Activated CD8-positive, alpha-beta memory T cell treated with anti-CD3 and anti-CD28 coated beads, Interleukin-2, amount 10 ng/mL, durations not matched to agents 7 days and 5 days (primary cell): ENCODE measurements at regions not wholly inside any gene's neighbourhood (a gene's known extent, or its start where the extent isn't known, plus 50 kb on each side); places are given as distances from the start of the nearest gene placed in this dataset.

Source experiments
- ATAC-seq: fragments of 150-1000 bp; cut with Tn5 transposase; one replicate; pipeline ENCODE4 v1.10.0; 2021; ENCODE audit warnings: moderate library complexity
- CTCF ChIA-PET: fragments of 350-600 bp; sonication (Branson Sonifier 250); formaldehyde crosslinking; loops from one replicate; lab custom pipeline; 2021; ENCODE audit warnings: antibody characterized with exemption; lab: Charles Lee
- DNase-seq: peaks from one replicate; pipeline ENCODE4 v3.0.0-alpha.2; 2020
- H3K27ac Mint-ChIP-seq: one replicate; pipeline ENCODE4 v1.8.0; 2021; ENCODE audit warnings: mild to moderate bottlenecking, mixed read lengths
- H3K27me3 Mint-ChIP-seq: one replicate; pipeline ENCODE4 v1.8.0; 2021; ENCODE audit warnings: mixed read lengths
- H3K36me3 Mint-ChIP-seq: one replicate; pipeline ENCODE4 v1.8.0; 2021; ENCODE audit warnings: mild to moderate bottlenecking, mixed read lengths
- H3K4me1 Mint-ChIP-seq: one replicate; pipeline ENCODE4 v1.8.0; 2021; ENCODE audit warnings: mixed read lengths
- H3K4me3 Mint-ChIP-seq: one replicate; pipeline ENCODE4 v1.8.0; 2021; ENCODE audit warnings: mild to moderate bottlenecking, moderate library complexity, mixed read lengths
- H3K9me3 Mint-ChIP-seq: one replicate; pipeline ENCODE4 v1.8.0; 2022; ENCODE audit warnings: low read depth, mixed read lengths

GRCh38 chr11:19365743-19366410 lies 125.1 kb upstream of the E2F8 start:
- no peak for DNase-seq
- Mint-ChIP-seq H3K4me3 (no peak overlapping the region), H3K4me1 (no peaks in the 10 kb centered on the region), H3K27me3 (peaks cover 27% of the 10 kb centered on the region), H3K27ac (no peak overlapping the region), H3K9me3 (no peaks in the 10 kb centered on the region), H3K36me3 (no peaks in the 10 kb centered on the region)
- no peak for ATAC-seq
- CTCF ChIA-PET, result no interaction called here

DNA sequence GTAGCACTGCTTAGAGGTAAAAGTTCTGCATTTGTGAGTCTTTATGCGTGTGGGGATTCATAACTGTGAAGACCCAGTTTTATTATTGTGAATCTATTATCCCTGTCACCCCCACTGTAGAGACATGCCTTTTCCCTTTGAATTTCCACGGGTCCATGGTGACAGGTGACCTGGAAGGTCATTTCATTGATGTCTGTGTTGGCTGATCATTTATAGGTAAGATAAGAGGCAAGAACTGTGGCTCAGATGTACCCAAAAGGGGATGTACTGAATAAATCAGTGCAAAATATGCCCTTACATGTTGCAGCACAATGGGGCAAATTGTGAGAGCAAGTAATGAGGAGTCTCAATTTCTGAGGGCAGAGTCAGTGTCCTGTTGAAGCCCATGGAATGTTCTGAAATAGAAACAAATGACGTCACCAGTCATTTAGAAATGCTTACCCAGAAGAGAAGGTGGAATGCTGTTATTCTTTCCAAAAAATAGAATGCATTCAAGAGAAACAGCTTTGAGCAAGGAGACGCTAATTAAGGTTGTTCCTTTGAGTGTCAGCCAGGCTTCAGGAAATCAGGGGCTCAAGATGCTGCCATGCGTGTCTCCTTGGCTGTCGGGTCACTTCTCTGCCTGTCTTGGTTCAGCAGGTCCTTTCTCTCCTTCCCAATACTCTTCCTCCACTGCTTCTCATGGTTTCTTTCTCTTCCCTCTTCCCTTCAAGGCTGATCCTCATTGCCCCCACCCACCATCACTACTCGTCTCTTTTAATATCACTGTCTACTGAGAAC lies 118.7 kb upstream of the E2F8 start:
- Mint-ChIP-seq H3K4me3 (no peak overlapping the region), H3K36me3 (no peaks in the 10 kb centered on the region), H3K9me3 (no peaks in the 10 kb centered on the region), H3K27me3 (peaks cover 24% of the 10 kb centered on the region), H3K27ac (no peak overlapping the region), H3K4me1 (no peaks in the 10 kb centered on the region)
- no peak for ATAC-seq
- no peak for DNase-seq
- CTCF ChIA-PET, result no interaction called here

DNA sequence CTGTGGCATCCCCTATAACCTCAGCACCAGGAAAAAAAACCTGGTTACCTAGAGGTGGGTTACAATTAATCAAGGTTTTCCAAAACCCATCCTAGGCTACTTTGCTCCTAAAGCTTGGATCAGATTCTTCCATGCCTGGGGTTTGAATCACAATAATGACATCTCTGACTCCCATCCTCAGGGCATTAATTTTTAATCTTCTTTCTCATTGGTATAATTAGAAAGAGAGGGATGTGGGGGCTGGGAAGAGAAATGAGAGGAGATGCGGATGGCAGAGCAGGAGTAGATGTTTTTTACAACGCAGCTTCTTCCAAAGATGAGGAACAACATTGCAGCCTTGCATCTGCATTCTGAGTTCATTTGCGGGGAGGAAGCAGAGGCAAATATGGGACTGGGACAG lies 117.2 kb upstream of the E2F8 start:
- Mint-ChIP-seq H3K36me3 (no peaks in the 10 kb centered on the region), H3K4me3 (no peak overlapping the region), H3K27me3 (peaks cover 27% of the 10 kb centered on the region), H3K27ac (no peak overlapping the region), H3K4me1 (no peaks in the 10 kb centered on the region), H3K9me3 (no peaks in the 10 kb centered on the region)
- DNase-seq (no peak), ATAC-seq (no peak)
- CTCF ChIA-PET, result no interaction called here

- H3K9me3 Mint-ChIP-seq, result no peaks in the 10 kb centered on the region
Measured at GRCh38 chr11:19355601-19356000, 114.9 kb upstream of the E2F8 start.

DNA sequence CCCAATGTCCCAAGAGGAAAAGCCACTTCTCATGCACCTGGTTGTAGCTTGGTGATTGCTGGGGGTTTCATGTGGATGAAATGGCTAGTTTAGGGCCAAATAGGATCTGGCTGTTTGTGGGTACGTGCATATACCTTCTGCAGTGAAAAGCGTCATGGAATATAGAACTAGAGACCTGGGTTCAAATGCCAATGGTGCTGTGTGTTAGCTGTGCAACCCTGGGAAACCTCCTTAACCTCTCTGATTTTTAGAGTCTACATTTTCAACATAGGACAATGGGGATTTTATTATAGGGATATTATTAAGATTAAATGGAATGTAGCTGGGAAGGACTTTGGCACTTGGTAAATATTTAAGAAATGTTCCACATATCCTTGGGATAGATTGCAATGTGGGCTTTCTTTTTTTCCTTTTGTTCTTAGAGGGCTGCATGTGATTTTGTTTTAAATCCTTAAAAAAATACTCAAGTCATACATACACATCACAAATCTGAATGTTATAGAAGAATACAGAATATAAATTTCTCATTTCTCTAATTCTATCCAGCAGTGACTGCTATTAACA lies 112.6 kb upstream of the E2F8 start:
- no peak overlapping the region for H3K4me3 Mint-ChIP-seq
- DNase-seq (no peak), ATAC-seq (no peak)
- H3K9me3 Mint-ChIP-seq, result no peaks in the 10 kb centered on the region
- peaks cover 48% of the 10 kb centered on the region for H3K27me3 Mint-ChIP-seq
- CTCF ChIA-PET, result interaction anchor here (0.6 kb wide), 1 partner anchor 764 kb away, joined by 3 read pairs; no protein-coding TSS in a partner anchor
- H3K4me1 Mint-ChIP-seq, result no peaks in the 10 kb centered on the region
- no peak overlapping the region for H3K27ac Mint-ChIP-seq
- H3K36me3 Mint-ChIP-seq, result no peaks in the 10 kb centered on the region

More at GRCh38 chr11:19355601-19356000, 114.9 kb upstream of the E2F8 start:
- Mint-ChIP-seq H3K4me1 (no peaks in the 10 kb centered on the region), H3K27me3 (peaks cover 34% of the 10 kb centered on the region), H3K27ac (no peak overlapping the region), H3K4me3 (no peak overlapping the region), H3K36me3 (no peaks in the 10 kb centered on the region)
- DNase-seq (no peak), ATAC-seq (no peak)
- CTCF ChIA-PET, result no interaction called here

DNA sequence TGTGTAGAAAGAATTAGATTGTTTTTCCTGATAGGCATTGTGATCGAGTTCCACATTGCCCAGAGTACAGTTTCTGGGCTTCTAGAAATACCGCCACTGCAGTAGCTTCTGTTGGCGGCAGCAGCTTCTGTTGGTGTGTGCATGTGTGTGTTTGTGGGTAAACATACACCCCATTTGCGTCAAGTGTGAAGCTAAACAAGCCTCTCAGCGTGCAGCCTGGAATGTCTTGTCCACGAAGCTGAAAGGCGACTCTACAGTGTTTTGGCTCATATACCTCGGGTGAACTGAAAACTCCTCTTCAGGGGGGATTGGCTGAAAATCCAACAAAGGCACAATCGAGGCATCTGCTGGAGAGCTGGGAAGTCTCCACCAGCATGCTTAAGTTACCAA lies 112.0 kb upstream of the E2F8 start:
- no peaks in the 10 kb centered on the region for H3K9me3 Mint-ChIP-seq
- no peak overlapping the region for H3K27ac Mint-ChIP-seq
- DNase-seq, result no peak
- H3K4me3 Mint-ChIP-seq, result no peak overlapping the region
- CTCF ChIA-PET, result no interaction called here
- H3K4me1 Mint-ChIP-seq, result no peaks in the 10 kb centered on the region
- ATAC-seq, result no peak
- no peaks in the 10 kb centered on the region for H3K36me3 Mint-ChIP-seq
- peaks cover 49% of the 10 kb centered on the region for H3K27me3 Mint-ChIP-seq

- DNase-seq (no peak), ATAC-seq (no peak)
- H3K9me3 Mint-ChIP-seq, result no peaks in the 10 kb centered on the region
- no peaks in the 10 kb centered on the region for H3K36me3 Mint-ChIP-seq
- H3K27me3 Mint-ChIP-seq, result peaks cover 55% of the 10 kb centered on the region
- H3K4me3 Mint-ChIP-seq, result no peak overlapping the region
- no peaks in the 10 kb centered on the region for H3K4me1 Mint-ChIP-seq
- no peak overlapping the region for H3K27ac Mint-ChIP-seq
- CTCF ChIA-PET, result no interaction called here
Measured at GRCh38 chr11:19352072-19352770, 111.5 kb upstream of the E2F8 start.

DNA sequence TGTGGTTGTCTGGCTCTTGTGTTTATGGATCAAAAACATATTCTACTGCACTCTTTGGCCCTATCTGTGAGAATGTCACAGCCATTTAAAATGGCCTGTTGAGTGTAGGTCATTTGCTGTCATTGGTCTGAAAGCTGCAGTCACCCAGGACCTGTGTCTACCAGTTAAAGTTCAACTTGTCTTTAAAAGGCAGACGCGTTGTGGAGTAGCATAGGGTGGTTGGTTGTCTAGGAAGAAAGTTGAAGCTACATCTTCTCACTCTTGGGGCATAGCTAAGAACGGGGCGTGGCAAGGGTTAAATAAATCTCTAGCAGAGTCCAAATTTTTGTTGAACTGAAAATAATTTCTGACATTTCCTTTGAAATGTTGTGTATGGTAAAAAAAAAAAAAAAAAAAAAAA lies 110.7 kb upstream of the E2F8 start:
- Mint-ChIP-seq H3K9me3 (no peaks in the 10 kb centered on the region), H3K27ac (no peak overlapping the region), H3K27me3 (peaks cover 60% of the 10 kb centered on the region), H3K4me3 (no peak overlapping the region), H3K4me1 (no peaks in the 10 kb centered on the region), H3K36me3 (no peaks in the 10 kb centered on the region)
- no peak for ATAC-seq
- CTCF ChIA-PET, result interaction anchor here (0.7 kb wide), 1 partner anchor 1437 kb away, joined by 3 read pairs; no protein-coding TSS in a partner anchor
- DNase-seq, result no peak

DNA sequence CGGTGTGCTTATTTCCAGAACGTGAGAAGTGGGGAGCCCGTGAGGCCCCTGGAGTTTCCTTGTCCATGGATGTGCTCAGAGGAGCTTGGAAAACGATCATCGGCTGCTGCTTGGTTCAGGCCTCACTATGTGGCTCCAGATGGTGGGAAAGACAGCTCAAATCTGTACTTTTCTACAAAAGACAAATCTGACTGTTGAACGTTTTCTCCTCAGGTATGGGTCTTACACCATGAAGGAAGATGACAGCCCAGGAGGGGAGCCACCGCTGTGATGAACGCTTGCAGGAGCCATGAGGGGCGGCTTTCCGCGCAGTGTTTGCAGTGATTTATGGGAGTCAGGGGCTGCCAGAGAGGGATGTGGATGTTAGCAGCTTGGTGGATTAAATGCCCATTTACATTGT lies 109.4 kb upstream of the E2F8 start:
- no peak overlapping the region for H3K4me3 Mint-ChIP-seq
- CTCF ChIA-PET, result no interaction called here
- ATAC-seq, result no peak
- DNase-seq, result no peak
- H3K36me3 Mint-ChIP-seq, result peaks cover 2% of the 10 kb centered on the region
- no peak overlapping the region for H3K27ac Mint-ChIP-seq
- H3K4me1 Mint-ChIP-seq, result peaks cover 5% of the 10 kb centered on the region
- no peaks in the 10 kb centered on the region for H3K9me3 Mint-ChIP-seq
- H3K27me3 Mint-ChIP-seq, result peaks cover 59% of the 10 kb centered on the region

GRCh38 chr11:19349340-19350025 lies 108.7 kb upstream of the E2F8 start:
- Mint-ChIP-seq H3K27ac (no peak overlapping the region), H3K4me1 (peaks cover 5% of the 10 kb centered on the region), H3K27me3 (peaks cover 60% of the 10 kb centered on the region), H3K4me3 (no peak overlapping the region), H3K36me3 (peaks cover 2% of the 10 kb centered on the region), H3K9me3 (no peaks in the 10 kb centered on the region)
- no peak for ATAC-seq
- DNase-seq, result no peak
- CTCF ChIA-PET, result interaction anchor here (1.0 kb wide), 1 partner anchor 278 kb away, joined by 3 read pairs; no protein-coding TSS in a partner anchor

DNA sequence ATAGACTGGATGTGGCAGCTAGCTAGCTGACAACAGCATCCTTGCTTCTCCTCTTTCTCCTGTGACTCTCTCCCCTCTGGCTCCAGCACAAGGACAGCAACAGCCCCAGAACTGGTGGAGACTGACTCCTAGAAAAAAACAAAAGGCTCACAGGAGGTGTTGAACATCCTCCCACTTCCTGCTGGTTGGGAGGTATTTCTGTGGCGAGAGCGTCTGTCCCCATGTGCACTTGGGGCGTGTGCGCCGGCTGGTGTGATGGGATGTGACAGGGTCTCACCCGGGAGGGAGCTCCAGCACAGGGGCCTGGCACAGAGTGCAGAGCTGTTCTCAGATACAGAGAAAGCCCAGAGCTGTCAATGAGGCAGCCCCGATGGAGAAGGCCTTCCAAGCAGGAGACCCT lies 107.2 kb upstream of the E2F8 start:
- ATAC-seq, result no peak
- Mint-ChIP-seq H3K4me1 (peaks cover 5% of the 10 kb centered on the region), H3K27ac (no peak overlapping the region), H3K4me3 (no peak overlapping the region), H3K36me3 (peaks cover 2% of the 10 kb centered on the region), H3K27me3 (peaks cover 71% of the 10 kb centered on the region), H3K9me3 (no peaks in the 10 kb centered on the region)
- no peak for DNase-seq
- CTCF ChIA-PET, result no interaction called here

DNA sequence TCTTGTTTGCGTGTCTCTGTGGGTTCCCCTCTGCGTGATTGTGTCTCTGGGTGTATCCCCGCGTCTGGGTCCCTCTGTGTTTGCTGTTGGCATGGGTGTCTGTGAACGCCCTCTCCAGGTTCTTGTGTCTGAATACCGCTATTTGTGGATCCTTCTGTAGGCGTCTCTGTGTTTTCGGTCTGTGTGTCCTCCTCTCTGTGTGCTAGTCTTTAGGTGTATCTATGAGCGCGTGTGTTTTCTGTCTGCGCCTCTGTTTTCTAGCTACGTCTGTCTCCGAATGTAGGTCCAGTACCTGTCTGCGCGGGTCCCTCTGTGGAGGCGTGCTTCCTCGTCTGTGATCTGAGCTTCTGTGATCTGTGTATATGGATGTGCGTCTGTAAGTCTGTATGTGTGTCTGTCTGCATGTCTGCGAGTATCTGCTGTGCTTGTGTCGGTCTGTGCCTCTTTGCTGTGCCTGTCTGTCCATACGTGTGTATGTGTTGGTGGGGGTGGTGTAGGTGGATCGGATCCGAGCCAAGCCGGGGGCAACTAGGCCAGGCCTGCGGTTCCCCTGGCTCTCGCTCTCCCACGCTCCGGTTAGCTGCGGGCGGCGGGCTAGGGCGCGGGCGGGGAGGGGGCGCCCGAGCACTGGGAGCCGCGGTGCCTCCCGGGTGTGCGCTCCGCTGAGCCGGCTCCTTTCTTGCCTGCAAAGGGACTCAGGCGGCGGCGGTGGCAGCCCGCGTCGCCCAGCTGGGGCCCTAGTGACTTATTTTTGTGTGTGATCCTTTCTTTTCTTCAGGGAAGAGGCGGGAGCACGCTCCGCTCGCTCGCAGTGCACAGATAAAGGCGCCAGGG lies 105.3 kb upstream of the E2F8 start:
- Mint-ChIP-seq H3K27me3 (peaks cover 75% of the 10 kb centered on the region), H3K4me3 (no peak overlapping the region), H3K27ac (no peak overlapping the region), H3K4me1 (peaks cover 5% of the 10 kb centered on the region), H3K9me3 (no peaks in the 10 kb centered on the region), H3K36me3 (peaks cover 2% of the 10 kb centered on the region)
- DNase-seq, result no peak
- ATAC-seq, result no peak
- CTCF ChIA-PET, result no interaction called here
